Tibial artery (tissue), 4 donors: ENCODE measurements at regions not wholly inside any gene's neighbourhood (a gene's known extent, or its start where the extent isn't known, plus 50 kb on each side); places are given as distances from the start of the nearest gene placed in this dataset.
"Not testable (repeated sequence)": the region's sequence is repeated elsewhere in the genome, so short reads cannot be mapped to it uniquely, and the experiment has no call there.

Source experiments
- DNase-seq, 2 donors: peaks; one replicate each; pipeline ENCODE4 v3.0.0-alpha.2; 2019
- H3K27ac ChIP-seq, 2 donors: fragments of 200-600 bp; sonication (generic) in 1 of 2; 1 replicate in 1 of 2; 2 replicates in 1 of 2; pipeline ENCODE4 v1.5.1; 2018 to 2019; ENCODE audit warnings: mild to moderate bottlenecking in 1 of 2
- H3K27me3 ChIP-seq, 2 donors: fragments of 200-600 bp; sonication (generic) in 1 of 2; one replicate each; pipeline versions ENCODE4 v1.5.1 to v1.6.0; 2016 to 2019
- H3K36me3 ChIP-seq, 3 donors: fragments of 200-600 bp; sonication (generic) in 2 of 3; one replicate each; pipeline ENCODE4 v1.5.1; 2016 to 2019; ENCODE audit warnings: mild to moderate bottlenecking in 2 of 3
- H3K4me1 ChIP-seq, 4 donors: fragments of 200-600 bp; sonication (generic) in 2 of 4; 1 replicate in 3 of 4; 2 replicates in 1 of 4; pipeline ENCODE4 v1.5.1; 2016 to 2019
- H3K4me3 ChIP-seq, 2 donors: fragments of 200-600 bp; sonication (generic) in 1 of 2; 1 replicate in 1 of 2; 2 replicates in 1 of 2; pipeline ENCODE4 v1.5.1; 2018 to 2019; ENCODE audit warnings: mild to moderate bottlenecking in 2 of 2
- H3K9me3 ChIP-seq, 3 donors: fragments of 200-600 bp; sonication (generic) in 1 of 3; one replicate each; pipeline ENCODE4 v1.5.1; 2016 to 2019
- CTCF ChIP-seq, 2 experiments: fragments of 200-600 bp in 1 of 2; fragments of 450-650 bp in 1 of 2; IDR thresholded peaks; one replicate each; pipeline ENCODE4 v1.5.1; 2017 to 2019; ENCODE audit warnings: antibody characterized with exemption in 2 of 2, mild to moderate bottlenecking in 1 of 2, moderate library complexity in 1 of 2
- intact Hi-C: fragments of 100-400 bp; cut with DNase I; formaldehyde crosslinking; loops from one replicate; pipeline ENCODE4 v1.15.0; 2023; ENCODE audit warnings: low total_unique reads

GRCh38 chr10:125407000-125407502 is 246.7 kb upstream of the CTBP2 start:
- Histone ChIP-seq H3K4me3 (no peak overlapping the region), H3K27ac (no peak overlapping the region), H3K36me3 (no peaks in the 10 kb centered on the region), H3K27me3 (peaks cover 0 to 8% of the 10 kb centered on the region in 2 donors), H3K4me1 (no peaks in the 10 kb centered on the region), H3K9me3 (no peaks in the 10 kb centered on the region)
- no peak for TF ChIP-seq CTCF (IDR thresholded peaks at IDR 0.05)
- intact Hi-C loops: no loop called here
- DNase-seq: no peak

- H3K36me3 ChIP-seq, intact Hi-C loops, DNase-seq, H3K27me3 ChIP-seq, H3K4me1 ChIP-seq, H3K27ac ChIP-seq, H3K4me3 ChIP-seq, H3K9me3 ChIP-seq: not testable (repeated sequence)
Measured at GRCh38 chr10:125404902-125405301, 244.5 kb upstream of the CTBP2 start.

- H3K4me3 ChIP-seq: no peak overlapping the region
- no peaks in the 10 kb centered on the region for H3K36me3 ChIP-seq
- TF ChIP-seq CTCF (IDR thresholded peaks at IDR 0.05): no peak
- peaks cover 0 to 5% of the 10 kb centered on the region in 2 donors for H3K27me3 ChIP-seq
- H3K27ac ChIP-seq: no peak overlapping the region
- H3K4me1 ChIP-seq: no peaks in the 10 kb centered on the region
- intact Hi-C loops: no loop called here
- no peak for DNase-seq
- H3K9me3 ChIP-seq: no peaks in the 10 kb centered on the region
Measured at GRCh38 chr10:125401462-125401861, 241.1 kb upstream of the CTBP2 start.

GRCh38 chr10:125399289-125399688 is 238.9 kb upstream of the CTBP2 start:
- Histone ChIP-seq H3K36me3 (no peaks in the 10 kb centered on the region), H3K27ac (no peak overlapping the region), H3K4me1 (no peaks in the 10 kb centered on the region), H3K4me3 (no peak overlapping the region), H3K9me3 (no peaks in the 10 kb centered on the region), H3K27me3 (peaks cover 0 to 5% of the 10 kb centered on the region in 2 donors)
- DNase-seq: no peak
- intact Hi-C loops: no loop called here
- TF ChIP-seq CTCF (IDR thresholded peaks at IDR 0.05): no peak

GRCh38 chr10:125398270-125398669 is 237.9 kb upstream of the CTBP2 start:
- Histone ChIP-seq H3K27me3 (peaks cover 0 to 5% of the 10 kb centered on the region in 2 donors), H3K4me1 (no peaks in the 10 kb centered on the region), H3K9me3 (no peaks in the 10 kb centered on the region), H3K4me3 (no peak overlapping the region), H3K36me3 (no peaks in the 10 kb centered on the region), H3K27ac (no peak overlapping the region)
- no peak for TF ChIP-seq CTCF (IDR thresholded peaks at IDR 0.05)
- no peak for DNase-seq
- intact Hi-C loops: no loop called here

- Histone ChIP-seq H3K27me3 (peaks cover 0 to 5% of the 10 kb centered on the region in 2 donors), H3K4me1 (no peaks in the 10 kb centered on the region), H3K27ac (no peak overlapping the region), H3K9me3 (no peaks in the 10 kb centered on the region), H3K4me3 (no peak overlapping the region), H3K36me3 (no peaks in the 10 kb centered on the region)
- TF ChIP-seq CTCF (IDR thresholded peaks at IDR 0.05): no peak
- no peak for DNase-seq
- intact Hi-C loops: no loop called here
Measured at GRCh38 chr10:125397608-125398007, 237.2 kb upstream of the CTBP2 start.
